T-cell (primary cell): ENCODE measurements at regions not wholly inside any gene's neighbourhood (a gene's known extent, or its start where the extent isn't known, plus 50 kb on each side); places are given as distances from the start of the nearest gene placed in this dataset.

Experiments used
- ATAC-seq, 4 experiments: fragments of 200-7000 bp in 3 of 4; fragments of 150-1000 bp in 1 of 4; cut with Tn5 transposase; replicated peaks in 1 of 4; 1 replicate in 3 of 4; 2 replicates in 1 of 4; pipeline ENCODE4 v1.10.0; 2021; ENCODE audit warnings: moderate library complexity in 3 of 4, mild to moderate bottlenecking in 2 of 4, moderate number of reproducible peaks in 1 of 4
- CTCF ChIA-PET, 2 donors: fragments of 300-600 bp; sonication (Branson Sonifier 250); formaldehyde crosslinking; loops; one replicate each; lab custom pipeline; 2022; ENCODE audit warnings: antibody characterized with exemption in 2 of 2; lab: Charles Lee
- POLR2A ChIA-PET, 2 donors: fragments of 300-600 bp; sonication (Branson Sonifier 250); formaldehyde crosslinking; loops; one replicate each; lab custom pipeline; 2022; ENCODE audit warnings: antibody characterized with exemption in 2 of 2; lab: Charles Lee
- DNase-seq, 35 experiments: peaks; one replicate each; pipeline versions ENCODE4 v3.0.0 to v3.0.0-alpha.2; 2013 to 2023
- H3K27ac ChIP-seq: one replicate; pipeline ENCODE4 v1.5.1; 2013; ENCODE audit warnings: low read length
- H3K27me3 ChIP-seq, 2 experiments: replicated peaks in 1 of 2; 1 replicate in 1 of 2; 2 replicates in 1 of 2; pipeline versions ENCODE4 v1.6.1 to v1.7.0; 2013; ENCODE audit warnings: low read length in 1 of 2, mixed read lengths in 1 of 2; ENCODE audit not compliant: control insufficient read depth in 2 of 2, insufficient read depth in 2 of 2; ENCODE audit errors: extremely low read depth in 1 of 2
- H3K36me3 ChIP-seq, 2 donors: 1 replicate in 1 of 2; 2 replicates in 1 of 2; pipeline versions ENCODE4 v1.6.1 to v1.7.0; 2013; ENCODE audit warnings: low read length in 1 of 2; ENCODE audit not compliant: control insufficient read depth in 2 of 2, insufficient read depth in 1 of 2; ENCODE audit errors: extremely low read depth in 1 of 2
- H3K4me1 ChIP-seq, 2 experiments: 1 replicate in 1 of 2; 2 replicates in 1 of 2; pipeline versions ENCODE4 v1.6.1 to v1.7.0; 2013; ENCODE audit warnings: low read length in 2 of 2, mixed read lengths in 1 of 2; ENCODE audit not compliant: insufficient read depth in 2 of 2, control insufficient read depth in 1 of 2; ENCODE audit errors: extremely low read depth in 1 of 2
- H3K4me3 ChIP-seq, 2 donors: 1 replicate in 1 of 2; 2 replicates in 1 of 2; pipeline versions ENCODE4 v1.5.1 to v1.7.0; 2013; ENCODE audit warnings: mild to moderate bottlenecking in 2 of 2, low read length in 1 of 2, moderate library complexity in 1 of 2; ENCODE audit not compliant: control insufficient read depth in 1 of 2; ENCODE audit errors: extremely low read depth in 1 of 2
- H3K9me3 ChIP-seq: 2 replicates; pipeline ENCODE4 v1.7.0; 2013
- H3K27ac Mint-ChIP-seq, 2 donors: one replicate each; pipeline ENCODE4 v1.8.0; 2020 to 2021; ENCODE audit warnings: mild to moderate bottlenecking in 2 of 2, mixed read lengths in 2 of 2
- H3K27me3 Mint-ChIP-seq, 2 donors: one replicate each; pipeline ENCODE4 v1.8.0; 2021 to 2022; ENCODE audit warnings: mixed read lengths in 2 of 2
- H3K36me3 Mint-ChIP-seq: one replicate; pipeline ENCODE4 v1.8.0; 2021; ENCODE audit warnings: mixed read lengths
- H3K4me1 Mint-ChIP-seq, 3 donors: one replicate each; pipeline ENCODE4 v1.8.0; 2020 to 2022; ENCODE audit warnings: mixed read lengths in 3 of 3, mild to moderate bottlenecking in 1 of 3
- H3K4me3 Mint-ChIP-seq, 3 donors: one replicate each; pipeline ENCODE4 v1.8.0; 2020 to 2022; ENCODE audit warnings: mild to moderate bottlenecking in 3 of 3, mixed read lengths in 3 of 3, moderate library complexity in 3 of 3
- H3K9me3 Mint-ChIP-seq, 3 donors: one replicate each; pipeline ENCODE4 v1.8.0; 2020 to 2022; ENCODE audit warnings: mixed read lengths in 3 of 3
- WGBS: methylation state at CpG from one replicate; pipeline ENCODE4 v1.1.5; 2013; ENCODE audit warnings: missing lambda C conversion rate; ENCODE audit not compliant: insufficient coverage; 5-methylcytosine and 5-hydroxymethylcytosine counted together

GRCh38 chr7:112395411-112395810, 54.8 kb upstream of the IFRD1 start:
- Histone ChIP-seq H3K4me3 (no peak overlapping the region), H3K4me1 (peaks cover 14 to 20% of the 10 kb centered on the region in 2 experiments), H3K36me3 (no peaks in the 10 kb centered on the region), H3K9me3 (no peaks in the 10 kb centered on the region), H3K27me3 (peaks cover 0 to 4% of the 10 kb centered on the region in 2 experiments), H3K27ac (no peak overlapping the region)
- WGBS = no CpG with 5 or more reads among the region's 2 CpGs
- DNase-seq (no peak), ATAC-seq (no peak)
- H3K9me3 Mint-ChIP-seq = no peaks in the 10 kb centered on the region
- H3K4me3 Mint-ChIP-seq = no peak overlapping the region
- H3K36me3 Mint-ChIP-seq = no peaks in the 10 kb centered on the region
- ChIA-PET CTCF (interaction anchor here in 1 of 2 donors (0.7 kb wide), 1 partner anchor 815 kb away, joined by 3 read pairs; no protein-coding TSS in a partner anchor), POLR2A (no interaction called here)
- no peak overlapping the region for H3K27ac Mint-ChIP-seq
- H3K4me1 Mint-ChIP-seq = peaks cover 26 to 49% (median 30%) of the 10 kb centered on the region in 3 donors
- H3K27me3 Mint-ChIP-seq = peaks cover 0 to 3% of the 10 kb centered on the region in 2 donors

DNA sequence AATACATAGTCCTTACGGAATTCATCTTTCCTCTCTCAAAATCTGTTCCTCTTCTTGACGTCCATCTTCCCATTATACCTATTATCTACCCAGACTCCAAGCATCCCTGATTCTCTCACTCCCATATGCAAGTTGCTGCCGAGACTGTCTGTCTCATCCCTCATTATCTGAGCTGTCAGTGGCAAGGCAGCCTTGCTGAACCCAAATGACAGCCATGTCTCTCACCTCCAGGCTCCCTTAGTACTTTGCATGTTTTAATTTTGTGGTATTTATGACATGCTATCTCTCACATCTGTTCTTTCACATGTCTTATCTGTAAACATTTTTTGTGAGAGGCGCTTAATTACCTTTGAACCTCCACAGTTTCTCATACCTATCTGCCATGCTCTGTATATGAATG, 54.4 kb upstream of the IFRD1 start:
- ATAC-seq = no peak
- Histone ChIP-seq H3K4me1 (peaks cover 14 to 20% of the 10 kb centered on the region in 2 experiments), H3K27me3 (peaks cover 0 to 4% of the 10 kb centered on the region in 2 experiments), H3K9me3 (no peaks in the 10 kb centered on the region), H3K4me3 (no peak overlapping the region), H3K27ac (no peak overlapping the region), H3K36me3 (no peaks in the 10 kb centered on the region)
- H3K4me1 Mint-ChIP-seq = peaks cover 25 to 46% (median 28%) of the 10 kb centered on the region in 3 donors
- WGBS = no CpG with 5 or more reads among the region's 4 CpGs
- H3K27me3 Mint-ChIP-seq = peaks cover 0 to 3% of the 10 kb centered on the region in 2 donors
- ChIA-PET POLR2A (no interaction called here), CTCF (interaction anchor here in 1 of 2 donors (0.7 kb wide), 1 partner anchor 816 kb away, joined by 3 read pairs; no protein-coding TSS in a partner anchor)
- DNase-seq = no peak
- H3K4me3 Mint-ChIP-seq = no peak overlapping the region
- H3K27ac Mint-ChIP-seq = no peak overlapping the region
- no peaks in the 10 kb centered on the region for H3K9me3 Mint-ChIP-seq
- no peaks in the 10 kb centered on the region for H3K36me3 Mint-ChIP-seq

- peaks cover 8 to 9% of the 10 kb centered on the region in 2 experiments for H3K4me1 ChIP-seq
- Mint-ChIP-seq H3K27me3 (peaks cover 0 to 3% of the 10 kb centered on the region in 2 donors), H3K27ac (peak overlapping the region; percentile 72 to 84), H3K4me3 (peak overlapping the region in 1 of 3 donors; percentile 7), H3K4me1 (peaks cover 13 to 33% (median 15%) of the 10 kb centered on the region in 3 donors), H3K9me3 (no peaks in the 10 kb centered on the region), H3K36me3 (no peaks in the 10 kb centered on the region)
- ATAC-seq (peak; percentile 65 to 82 (median 76)), DNase-seq (peak in 10 of 35 experiments; percentile 7 to 51 (median 13))
- H3K36me3 ChIP-seq = no peaks in the 10 kb centered on the region
- CTCF ChIA-PET = interaction anchor here in 1 of 2 donors (0.6 kb wide), 1 partner anchor 11 kb away, joined by 10 read pairs; no protein-coding TSS in a partner anchor
- H3K27ac ChIP-seq = no peak overlapping the region
- 7% methylated on average over 2 of the region's 4 CpGs for WGBS
- H3K27me3 ChIP-seq = peaks cover 0 to 4% of the 10 kb centered on the region in 2 experiments
- H3K4me3 ChIP-seq = no peak overlapping the region
- POLR2A ChIA-PET = no interaction called here
- H3K9me3 ChIP-seq = no peaks in the 10 kb centered on the region
These were observed 51.7 kb upstream of the IFRD1 start for GRCh38 chr7:112398534-112398933.

- no peak overlapping the region for H3K4me3 ChIP-seq
- peaks cover 8 to 9% of the 10 kb centered on the region in 2 experiments for H3K4me1 ChIP-seq
- H3K27ac ChIP-seq = no peak overlapping the region
- H3K4me3 Mint-ChIP-seq = no peak overlapping the region
- DNase-seq = no peak
- H3K27me3 ChIP-seq = peaks cover 0 to 4% of the 10 kb centered on the region in 2 experiments
- ChIA-PET CTCF (no interaction called here), POLR2A (no interaction called here)
- peaks cover 0 to 3% of the 10 kb centered on the region in 2 donors for H3K27me3 Mint-ChIP-seq
- H3K9me3 ChIP-seq = no peaks in the 10 kb centered on the region
- no peaks in the 10 kb centered on the region for H3K36me3 Mint-ChIP-seq
- ATAC-seq = no peak
- peaks cover 13 to 27% (median 15%) of the 10 kb centered on the region in 3 donors for H3K4me1 Mint-ChIP-seq
- H3K9me3 Mint-ChIP-seq = no peaks in the 10 kb centered on the region
- no peak overlapping the region for H3K27ac Mint-ChIP-seq
- WGBS = 86% methylated on average over 1 of the region's 1 CpG
- H3K36me3 ChIP-seq = no peaks in the 10 kb centered on the region
These were observed 50.8 kb upstream of the IFRD1 start for GRCh38 chr7:112399501-112399900.

GRCh38 chr7:112400141-112400540, 50.1 kb upstream of the IFRD1 start:
- peaks cover 8 to 9% of the 10 kb centered on the region in 2 experiments for H3K4me1 ChIP-seq
- DNase-seq (no peak), ATAC-seq (no peak)
- Mint-ChIP-seq H3K9me3 (no peaks in the 10 kb centered on the region), H3K27me3 (peaks cover 0 to 3% of the 10 kb centered on the region in 2 donors), H3K4me1 (peaks cover 13 to 27% (median 15%) of the 10 kb centered on the region in 3 donors), H3K36me3 (no peaks in the 10 kb centered on the region), H3K4me3 (no peak overlapping the region), H3K27ac (no peak overlapping the region)
- H3K27ac ChIP-seq = no peak overlapping the region
- H3K4me3 ChIP-seq = no peak overlapping the region
- H3K36me3 ChIP-seq = no peaks in the 10 kb centered on the region
- CTCF ChIA-PET = no interaction called here
- H3K9me3 ChIP-seq = no peaks in the 10 kb centered on the region
- no CpG with 5 or more reads among the region's 2 CpGs for WGBS
- H3K27me3 ChIP-seq = peaks cover 0 to 4% of the 10 kb centered on the region in 2 experiments
- POLR2A ChIA-PET = no interaction called here
